Central memory CD8-positive, alpha-beta T cell (primary cell): ENCODE measurements at regions not wholly inside any gene's neighbourhood (a gene's known extent, or its start where the extent isn't known, plus 50 kb on each side); places are given as distances from the start of the nearest gene placed in this dataset.

Experiments
- ATAC-seq: fragments of 150-1000 bp; cut with Tn5 transposase; replicated peaks from 2 replicates; pipeline ENCODE4 v1.10.0; 2022; ENCODE audit warnings: mild to moderate bottlenecking, moderate FRiP score, moderate number of reproducible peaks; ENCODE audit not compliant: poor library complexity, severe bottlenecking; ENCODE audit errors: extremely low read depth
- DNase-seq, 2 donors: peaks; one replicate each; pipeline ENCODE4 v3.0.0; 2021; ENCODE audit warnings: low spot score in 2 of 2
- H3K27ac Mint-ChIP-seq: one replicate; pipeline ENCODE4 v1.8.0; 2022; ENCODE audit warnings: low read depth, mild to moderate bottlenecking, moderate library complexity, mixed read lengths
- H3K27me3 Mint-ChIP-seq: one replicate; pipeline ENCODE4 v1.8.0; 2022; ENCODE audit warnings: mixed read lengths
- H3K36me3 Mint-ChIP-seq: one replicate; pipeline ENCODE4 v1.8.0; 2022; ENCODE audit warnings: mild to moderate bottlenecking, moderate library complexity, mixed read lengths; ENCODE audit not compliant: insufficient read depth
- H3K4me1 Mint-ChIP-seq: one replicate; pipeline ENCODE4 v1.8.0; 2022; ENCODE audit warnings: mixed read lengths
- H3K4me3 Mint-ChIP-seq: one replicate; pipeline ENCODE4 v1.8.0; 2022; ENCODE audit warnings: mild to moderate bottlenecking, moderate library complexity, mixed read lengths
- H3K9me3 Mint-ChIP-seq: one replicate; pipeline ENCODE4 v1.8.0; 2022; ENCODE audit warnings: mixed read lengths

DNA sequence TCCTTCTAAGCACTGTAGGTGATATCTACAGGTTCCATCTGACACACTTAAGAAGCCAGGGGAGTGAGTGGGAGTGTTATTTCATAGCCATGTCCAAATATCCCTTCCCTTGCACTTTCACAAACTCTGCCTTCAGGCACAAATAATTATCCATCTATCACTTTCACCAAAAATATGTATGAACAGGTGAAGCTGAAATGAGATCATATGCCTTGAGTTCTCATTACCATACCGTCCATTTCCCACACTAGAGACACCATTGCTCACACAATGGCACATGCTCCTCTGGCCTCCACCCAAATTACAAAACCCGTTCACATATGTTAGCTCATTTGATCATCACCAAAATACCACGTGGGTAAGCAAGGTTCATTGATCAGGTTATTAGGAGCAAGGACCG, 151.9 kb upstream of the BNIP2 start:
- peaks cover 29% of the 10 kb centered on the region for H3K27me3 Mint-ChIP-seq
- ATAC-seq, result no peak
- H3K27ac Mint-ChIP-seq, result no peak overlapping the region
- no peak for DNase-seq
- no peaks in the 10 kb centered on the region for H3K9me3 Mint-ChIP-seq
- H3K36me3 Mint-ChIP-seq, result peaks cover 2% of the 10 kb centered on the region
- H3K4me3 Mint-ChIP-seq, result no peak overlapping the region
- H3K4me1 Mint-ChIP-seq, result peaks cover 10% of the 10 kb centered on the region

DNA sequence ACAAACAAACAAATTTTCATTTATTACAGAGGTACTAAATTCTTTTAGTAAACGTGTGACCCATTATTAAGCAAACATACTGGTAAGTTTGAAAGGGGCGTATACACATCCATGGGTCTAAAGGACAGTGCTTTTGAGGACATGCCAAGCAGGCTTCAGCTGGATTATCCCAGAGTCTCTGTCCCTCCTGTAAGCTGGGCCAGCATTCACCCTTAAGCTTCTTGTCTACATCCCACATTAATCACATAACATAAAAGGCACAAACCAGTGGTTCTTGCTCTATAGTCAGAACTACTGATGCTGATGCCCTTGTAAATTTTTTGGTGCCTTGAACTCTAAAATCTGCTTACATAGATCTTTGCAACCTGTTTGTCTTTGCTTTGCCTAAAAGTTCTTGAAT, 150.8 kb upstream of the BNIP2 start:
- no peak overlapping the region for H3K27ac Mint-ChIP-seq
- no peaks in the 10 kb centered on the region for H3K9me3 Mint-ChIP-seq
- no peak overlapping the region for H3K4me3 Mint-ChIP-seq
- H3K36me3 Mint-ChIP-seq, result peaks cover 2% of the 10 kb centered on the region
- no peak for DNase-seq
- H3K4me1 Mint-ChIP-seq, result peaks cover 11% of the 10 kb centered on the region
- ATAC-seq, result no peak
- H3K27me3 Mint-ChIP-seq, result peaks cover 29% of the 10 kb centered on the region

DNA sequence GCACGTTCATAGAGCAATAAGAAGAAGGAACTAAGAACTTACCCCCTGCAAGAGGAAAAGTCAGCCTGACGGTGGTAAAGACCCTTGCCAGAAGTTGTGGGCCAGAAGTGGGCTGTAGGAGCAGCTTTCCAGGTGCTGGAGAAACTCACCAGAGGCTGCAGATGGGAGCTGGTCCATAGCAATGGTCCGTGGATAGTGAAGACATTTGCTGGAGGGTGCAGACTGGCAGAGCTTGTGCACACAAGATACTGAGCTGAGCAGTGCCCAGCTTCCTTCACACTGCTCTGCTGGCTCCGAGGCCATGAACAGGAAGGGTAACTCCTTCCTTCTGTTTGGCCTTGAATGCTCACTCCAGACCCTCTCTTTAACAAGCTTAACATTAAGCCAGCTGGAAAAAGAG, 149.8 kb upstream of the BNIP2 start:
- Mint-ChIP-seq H3K36me3 (peaks cover 2% of the 10 kb centered on the region), H3K27ac (no peak overlapping the region), H3K4me1 (peaks cover 16% of the 10 kb centered on the region), H3K4me3 (peak overlapping the region; percentile 29), H3K9me3 (no peaks in the 10 kb centered on the region), H3K27me3 (peaks cover 29% of the 10 kb centered on the region)
- DNase-seq, result no peak
- ATAC-seq, result no peak

DNA sequence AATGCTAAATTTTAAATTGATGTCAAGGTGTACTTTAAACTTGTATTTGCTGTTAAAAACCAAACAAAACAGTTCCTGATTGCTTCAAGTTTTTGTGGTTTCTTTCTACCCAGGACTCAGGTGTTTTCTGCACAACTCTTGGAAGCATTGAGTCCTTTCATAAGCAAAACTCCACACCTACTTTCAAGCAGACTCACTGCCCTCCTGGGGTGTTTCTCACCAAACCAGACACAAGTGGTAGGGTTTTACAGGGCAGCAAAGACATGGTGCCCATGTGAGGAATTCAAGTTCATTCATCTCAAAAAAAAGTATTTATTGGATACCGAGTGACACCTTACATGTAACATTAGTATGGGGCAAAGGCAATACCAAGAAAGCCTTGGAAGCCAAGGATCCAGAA, 146.7 kb upstream of the BNIP2 start:
- H3K27ac Mint-ChIP-seq, result no peak overlapping the region

DNA sequence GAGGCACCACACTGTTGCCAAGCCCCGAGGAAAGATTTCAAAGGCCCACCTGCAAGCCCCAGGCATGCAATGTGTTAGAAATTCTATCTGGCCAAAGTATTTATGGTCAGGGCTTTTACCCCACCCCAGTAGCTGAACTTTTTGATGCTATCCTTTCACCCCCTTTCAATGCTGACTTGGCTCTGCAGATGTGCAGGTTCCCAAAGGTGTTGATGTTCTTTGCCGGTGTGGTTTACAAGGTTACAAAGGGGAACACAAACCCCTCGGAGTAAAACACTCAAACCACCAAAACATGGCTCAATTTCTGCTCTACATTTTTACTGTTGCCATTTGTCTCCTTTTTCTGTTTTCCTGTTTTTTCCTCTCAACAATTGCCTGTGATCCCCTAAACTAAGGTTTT, 145.4 kb upstream of the BNIP2 start:
- Mint-ChIP-seq H3K36me3 (peaks cover 2% of the 10 kb centered on the region), H3K9me3 (no peaks in the 10 kb centered on the region), H3K27me3 (peaks cover 8% of the 10 kb centered on the region), H3K27ac (no peak overlapping the region), H3K4me1 (peaks cover 16% of the 10 kb centered on the region), H3K4me3 (no peak overlapping the region)
- DNase-seq, result no peak
- ATAC-seq, result no peak

More for the DNA sequence above, 146.7 kb upstream of the BNIP2 start:
- H3K27me3 Mint-ChIP-seq, result peaks cover 8% of the 10 kb centered on the region
- ATAC-seq, result no peak
- H3K36me3 Mint-ChIP-seq, result peaks cover 2% of the 10 kb centered on the region
- no peak overlapping the region for H3K4me3 Mint-ChIP-seq
- H3K9me3 Mint-ChIP-seq, result no peaks in the 10 kb centered on the region
- H3K4me1 Mint-ChIP-seq, result peaks cover 16% of the 10 kb centered on the region
- DNase-seq, result no peak

- no peak overlapping the region for H3K4me3 Mint-ChIP-seq
- peaks cover 8% of the 10 kb centered on the region for H3K27me3 Mint-ChIP-seq
- no peak for ATAC-seq
- no peak overlapping the region for H3K27ac Mint-ChIP-seq
- DNase-seq, result no peak
- H3K36me3 Mint-ChIP-seq, result no peaks in the 10 kb centered on the region
- H3K4me1 Mint-ChIP-seq, result peaks cover 9% of the 10 kb centered on the region
- no peaks in the 10 kb centered on the region for H3K9me3 Mint-ChIP-seq
Measured at GRCh38 chr15:59833366-59833765, 144.2 kb upstream of the BNIP2 start.

GRCh38 chr15:59830873-59831272, 141.8 kb upstream of the BNIP2 start:
- Mint-ChIP-seq H3K27ac (no peak overlapping the region), H3K36me3 (no peaks in the 10 kb centered on the region), H3K9me3 (no peaks in the 10 kb centered on the region), H3K4me3 (no peak overlapping the region), H3K27me3 (no peaks in the 10 kb centered on the region), H3K4me1 (peaks cover 6% of the 10 kb centered on the region)
- ATAC-seq (no peak), DNase-seq (no peak)

- Mint-ChIP-seq H3K4me1 (peaks cover 6% of the 10 kb centered on the region), H3K9me3 (no peaks in the 10 kb centered on the region), H3K36me3 (peaks cover 3% of the 10 kb centered on the region), H3K27me3 (no peaks in the 10 kb centered on the region), H3K4me3 (no peak overlapping the region), H3K27ac (no peak overlapping the region)
- DNase-seq, result no peak
- ATAC-seq, result no peak
Measured at GRCh38 chr15:59830098-59830497, 141.0 kb upstream of the BNIP2 start.

- DNase-seq (no peak), ATAC-seq (no peak)
- Mint-ChIP-seq H3K36me3 (peaks cover 3% of the 10 kb centered on the region), H3K4me3 (no peak overlapping the region), H3K27ac (no peak overlapping the region), H3K9me3 (no peaks in the 10 kb centered on the region), H3K27me3 (peaks cover 3% of the 10 kb centered on the region), H3K4me1 (no peaks in the 10 kb centered on the region)
Measured at GRCh38 chr15:59828861-59829260, 139.7 kb upstream of the BNIP2 start.

GRCh38 chr15:59828263-59828662, 139.1 kb upstream of the BNIP2 start:
- ATAC-seq (no peak), DNase-seq (no peak)
- Mint-ChIP-seq H3K36me3 (peaks cover 3% of the 10 kb centered on the region), H3K27me3 (peaks cover 9% of the 10 kb centered on the region), H3K9me3 (no peaks in the 10 kb centered on the region), H3K4me1 (no peaks in the 10 kb centered on the region), H3K4me3 (no peak overlapping the region), H3K27ac (no peak overlapping the region)

- DNase-seq, result no peak
- Mint-ChIP-seq H3K9me3 (no peaks in the 10 kb centered on the region), H3K4me3 (no peak overlapping the region), H3K27ac (no peak overlapping the region), H3K27me3 (peaks cover 23% of the 10 kb centered on the region), H3K36me3 (peaks cover 3% of the 10 kb centered on the region), H3K4me1 (no peaks in the 10 kb centered on the region)
- ATAC-seq, result no peak
Measured at GRCh38 chr15:59825901-59826300, 136.8 kb upstream of the BNIP2 start.

GRCh38 chr15:59821286-59821685, 132.2 kb upstream of the BNIP2 start:
- DNase-seq, result no peak
- peaks cover 68% of the 10 kb centered on the region for H3K27me3 Mint-ChIP-seq
- H3K4me1 Mint-ChIP-seq, result no peaks in the 10 kb centered on the region
- ATAC-seq, result no peak
- peaks cover 3% of the 10 kb centered on the region for H3K36me3 Mint-ChIP-seq
- H3K4me3 Mint-ChIP-seq, result no peak overlapping the region
- H3K9me3 Mint-ChIP-seq, result no peaks in the 10 kb centered on the region
- H3K27ac Mint-ChIP-seq, result no peak overlapping the region

DNA sequence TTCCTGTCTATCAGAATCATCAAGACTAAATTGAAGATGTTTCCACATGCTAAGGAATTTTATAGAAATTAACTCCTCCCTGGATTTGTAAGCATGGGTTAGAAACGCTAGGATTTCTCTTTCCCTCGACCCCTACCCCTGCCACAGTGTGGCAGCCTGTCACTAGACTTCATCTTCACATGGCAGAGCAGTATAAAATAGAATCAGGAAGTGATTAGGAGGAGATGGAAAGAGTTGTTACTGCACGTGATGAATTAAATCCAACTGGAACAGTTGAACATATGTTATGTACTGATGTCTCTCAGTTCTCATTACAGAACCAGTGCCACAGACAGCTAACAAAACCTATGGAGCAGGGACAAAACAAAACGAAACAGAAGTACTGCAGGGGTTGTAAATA, 130.0 kb upstream of the BNIP2 start:
- no peaks in the 10 kb centered on the region for H3K36me3 Mint-ChIP-seq
- peaks cover 74% of the 10 kb centered on the region for H3K27me3 Mint-ChIP-seq
- DNase-seq, result no peak
- H3K4me3 Mint-ChIP-seq, result no peak overlapping the region
- H3K4me1 Mint-ChIP-seq, result peaks cover 10% of the 10 kb centered on the region
- no peak for ATAC-seq
- H3K27ac Mint-ChIP-seq, result no peak overlapping the region
- no peaks in the 10 kb centered on the region for H3K9me3 Mint-ChIP-seq

DNA sequence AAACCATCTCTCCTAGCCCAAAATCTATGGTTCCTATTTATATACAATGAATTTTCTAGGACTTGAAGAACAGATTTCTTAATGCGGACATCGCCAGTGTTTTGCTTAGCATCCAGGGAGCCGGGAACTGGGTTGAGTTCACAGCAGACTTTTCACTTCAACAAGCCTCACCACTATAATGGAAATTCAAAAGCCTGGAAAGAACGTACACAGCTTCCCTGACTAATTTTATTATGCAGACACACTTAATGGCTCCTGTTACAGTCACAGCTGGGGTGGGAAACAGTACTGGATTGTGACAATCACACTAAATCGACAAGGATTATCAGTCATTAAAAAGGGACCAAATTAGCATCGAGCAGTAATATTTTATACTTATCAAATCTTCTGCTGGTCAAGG, 129.2 kb upstream of the BNIP2 start:
- Mint-ChIP-seq H3K36me3 (no peaks in the 10 kb centered on the region), H3K27ac (no peak overlapping the region), H3K9me3 (no peaks in the 10 kb centered on the region), H3K27me3 (peaks cover 72% of the 10 kb centered on the region), H3K4me3 (no peak overlapping the region), H3K4me1 (peaks cover 14% of the 10 kb centered on the region)
- ATAC-seq, result no peak
- DNase-seq, result no peak
